HG03280 (cell line): ENCODE measurements at regions not wholly inside any gene's neighbourhood (a gene's known extent, or its start where the extent isn't known, plus 50 kb on each side); places are given as distances from the start of the nearest gene placed in this dataset.

Source experiments
- ATAC-seq: cut with Tn5 transposase; IDR thresholded peaks from one replicate; pipeline ENCODE4 v1.9.1; 2021; ENCODE audit warnings: mild to moderate bottlenecking, moderate library complexity; ENCODE audit not compliant: unreplicated experiment

DNA sequence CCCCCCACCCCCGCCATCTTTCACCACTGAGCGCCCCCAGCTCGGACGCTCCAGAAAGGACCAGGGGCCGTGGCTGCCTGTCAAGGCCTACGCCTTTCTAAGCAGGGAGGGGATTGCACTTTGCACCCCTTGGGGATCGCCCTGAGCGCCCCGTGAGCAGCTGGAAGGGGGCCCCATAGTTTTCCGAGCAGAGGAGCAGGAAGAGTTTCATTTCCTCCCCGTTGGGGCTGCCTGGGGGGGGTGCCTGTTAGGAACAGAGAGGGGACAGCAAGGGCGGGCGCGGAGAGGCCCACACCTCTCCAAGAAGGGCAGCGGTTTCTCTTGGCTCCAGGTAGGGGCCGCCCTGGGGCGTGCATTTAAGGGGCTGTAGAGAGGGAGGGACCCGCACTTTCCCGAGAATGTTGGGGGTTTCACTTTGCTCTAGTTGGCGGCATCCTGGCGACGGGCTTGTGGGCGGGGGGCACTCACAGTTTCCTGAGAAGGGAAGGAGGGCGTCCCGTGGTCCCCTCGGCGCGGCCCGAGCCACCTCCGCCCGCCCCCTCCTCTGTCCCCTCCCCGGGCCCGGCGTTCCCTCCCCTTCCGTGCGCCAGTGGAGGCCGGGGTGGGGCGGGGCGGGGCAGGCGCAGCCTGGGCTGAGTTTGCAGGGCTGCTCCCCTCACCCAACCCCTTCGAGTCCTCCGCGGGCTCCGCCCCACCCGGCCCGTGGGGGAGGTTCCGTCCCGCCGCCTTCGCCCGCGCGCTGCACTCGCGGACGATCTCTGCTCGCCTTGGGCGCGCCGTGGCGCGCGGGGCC, 82.3 kb upstream of the CD99 start:
- peak; percentile 95 for ATAC-seq

DNA sequence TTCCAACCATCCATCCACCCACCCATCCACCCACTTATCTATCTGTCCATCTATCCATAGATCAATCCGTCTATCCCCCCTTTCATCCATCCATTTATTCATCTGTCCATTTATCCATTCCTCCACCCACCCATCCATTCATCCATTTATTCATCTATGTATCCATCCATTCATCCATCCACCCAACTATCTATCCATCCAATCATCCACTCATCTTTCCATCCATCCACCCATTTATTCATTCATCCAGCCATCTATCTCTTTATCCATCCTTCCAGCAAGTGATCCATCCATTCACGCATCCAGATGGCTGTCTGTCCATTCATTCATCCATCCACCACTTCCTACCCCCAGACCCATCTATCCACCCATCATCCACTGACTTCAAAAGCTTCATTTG, 84.0 kb upstream of the CD99 start:
- no peak for ATAC-seq

DNA sequence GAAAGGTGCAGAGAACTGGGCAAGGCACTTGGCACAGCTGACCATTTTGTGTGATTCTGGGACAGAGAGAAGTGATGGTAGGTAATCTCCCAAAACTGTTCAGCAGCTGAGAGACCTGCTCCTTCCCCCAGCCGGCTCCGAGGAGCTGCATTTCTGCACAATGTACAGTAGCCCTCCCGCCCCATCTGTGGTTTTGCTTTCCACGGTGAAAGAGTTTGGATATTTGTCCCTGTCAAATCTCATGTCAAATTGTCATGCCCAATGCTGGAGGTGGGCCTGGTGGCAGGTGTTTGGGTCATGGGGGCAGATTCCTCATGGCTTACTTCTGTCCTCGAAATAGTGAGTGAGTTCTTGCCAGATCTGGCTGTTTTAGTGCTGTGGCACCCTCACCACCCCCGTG, 90.5 kb upstream of the CD99 start:
- ATAC-seq: no peak

GRCh38 chrX:2596555-2597255, 94.4 kb upstream of the CD99 start:
- no peak for ATAC-seq

- ATAC-seq: no peak
These were observed 95.0 kb upstream of the CD99 start for GRCh38 chrX:2596045-2596444.

- ATAC-seq: no peak
These were observed 94.5 kb upstream of the DHRSX start for GRCh38 chrX:2595258-2595657.

DNA sequence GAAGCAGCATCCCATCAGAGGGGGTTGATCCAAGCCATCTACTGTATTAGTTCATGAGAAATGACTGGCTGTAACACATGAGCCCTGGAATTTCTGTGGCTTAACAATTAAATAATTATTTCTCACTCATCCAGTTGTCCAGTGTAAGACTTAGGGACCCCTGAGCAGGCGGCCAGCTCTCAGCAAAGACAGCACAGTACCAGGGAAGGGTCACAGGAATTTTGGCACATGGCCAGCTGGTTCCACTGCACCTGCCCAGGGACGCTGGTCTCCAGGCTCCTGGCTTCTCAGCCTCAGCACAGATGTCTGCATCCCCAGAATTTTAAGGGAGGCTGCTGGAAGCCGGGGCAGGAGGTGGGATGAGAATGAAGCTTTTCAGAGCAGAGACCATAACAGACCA, 93.7 kb upstream of the DHRSX start:
- ATAC-seq: no peak

GRCh38 chrX:2592279-2592678, 91.5 kb upstream of the DHRSX start:
- ATAC-seq: no peak

- no peak for ATAC-seq
These were observed 88.6 kb upstream of the DHRSX start for GRCh38 chrX:2589186-2590020.

DNA sequence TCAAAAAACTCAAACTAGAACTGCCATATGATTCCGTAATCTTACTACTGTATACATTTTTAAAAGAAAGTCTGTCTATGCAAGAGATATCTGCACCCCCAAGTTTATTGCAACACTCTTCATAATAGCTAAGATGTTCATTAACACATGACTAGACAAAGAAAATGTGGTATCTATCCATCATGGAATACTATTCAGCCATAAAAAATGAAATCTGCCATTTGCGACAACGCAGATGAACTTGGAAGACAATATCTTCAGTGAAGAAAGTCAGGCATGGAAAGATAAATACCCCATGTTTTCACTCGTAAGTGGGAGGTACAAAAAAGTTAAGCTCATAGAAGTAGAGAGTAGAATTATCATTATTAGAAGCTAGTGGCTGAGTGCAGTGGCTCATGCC, 87.3 kb upstream of the DHRSX start:
- no peak for ATAC-seq

GRCh38 chrX:2587146-2587545, 86.4 kb upstream of the DHRSX start:
- ATAC-seq: no peak

GRCh38 chrX:2585158-2585470, 84.3 kb upstream of the DHRSX start:
- ATAC-seq: no peak

DNA sequence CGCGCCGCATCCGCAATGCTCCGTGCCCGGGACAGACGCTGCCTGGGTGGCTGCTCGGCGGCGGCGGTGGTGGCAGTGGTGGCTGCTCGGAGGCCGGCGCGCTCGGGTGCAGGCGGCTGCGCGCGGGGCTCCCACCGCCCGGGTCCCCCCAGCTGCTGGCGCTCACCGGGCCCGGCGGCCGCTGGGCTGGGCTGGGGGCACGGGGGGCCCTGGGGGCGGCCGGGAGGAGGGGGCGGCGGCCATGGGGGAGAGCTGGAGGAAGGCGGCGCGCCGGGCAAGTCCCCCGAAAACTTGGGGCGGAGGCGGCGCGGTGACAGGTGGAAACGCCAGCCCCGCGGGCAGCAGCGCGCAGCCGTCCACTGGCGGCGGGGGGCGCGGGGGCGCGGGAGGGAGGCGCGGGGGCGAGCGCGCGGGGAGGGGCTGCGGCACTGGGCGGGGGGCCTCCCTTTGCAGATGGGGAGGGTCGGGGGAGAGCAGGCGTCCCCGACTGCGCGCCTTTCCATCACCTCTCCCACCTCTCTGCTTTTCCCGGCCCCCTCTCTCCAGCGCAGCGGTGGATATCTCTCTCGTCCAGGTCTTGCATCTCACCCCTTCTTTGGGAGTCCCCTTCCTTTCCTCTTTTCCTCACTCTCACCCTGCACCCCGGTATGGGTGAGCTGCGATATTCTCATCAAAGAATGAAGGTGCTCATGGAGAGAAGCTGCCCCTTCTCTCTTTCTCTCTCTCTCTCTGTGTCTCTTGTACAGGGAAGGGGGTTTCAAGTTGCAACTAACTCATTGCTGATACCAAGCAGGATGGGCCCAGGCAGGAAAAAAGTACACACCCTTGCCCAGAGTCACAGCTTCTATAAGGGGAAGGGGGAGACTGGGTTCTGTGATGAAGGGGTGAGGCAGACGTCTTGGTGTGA, 83.7 kb upstream of the DHRSX start:
- ATAC-seq: no peak

- no peak for ATAC-seq
These were observed 82.7 kb upstream of the DHRSX start for GRCh38 chrX:2583194-2584162.

GRCh38 chrX:2582667-2583066, 81.9 kb upstream of the DHRSX start:
- no peak for ATAC-seq

DNA sequence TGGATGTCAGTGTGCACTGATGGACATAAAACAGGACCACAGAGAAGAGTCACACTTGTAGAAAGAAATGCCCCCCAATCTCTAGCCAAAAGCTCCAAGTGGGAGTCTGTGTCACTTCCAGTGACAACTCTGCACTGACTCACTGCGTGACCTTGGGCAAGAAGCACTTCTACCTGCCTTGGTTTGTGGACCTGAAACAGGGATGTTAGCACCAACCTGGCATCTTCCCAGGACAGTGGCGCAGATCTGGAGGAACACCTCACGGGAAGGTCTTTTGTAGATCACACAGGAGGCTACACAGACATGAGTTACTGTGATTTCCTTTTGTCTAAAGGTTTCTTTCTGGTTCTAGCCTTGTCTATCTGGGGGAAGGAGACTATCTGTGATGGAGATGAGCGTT, 80.5 kb upstream of the DHRSX start:
- ATAC-seq: no peak

GRCh38 chrX:2578864-2579263, 78.1 kb upstream of the DHRSX start:
- no peak for ATAC-seq

- ATAC-seq: no peak
These were observed 77.2 kb upstream of the DHRSX start for GRCh38 chrX:2577844-2578466.

DNA sequence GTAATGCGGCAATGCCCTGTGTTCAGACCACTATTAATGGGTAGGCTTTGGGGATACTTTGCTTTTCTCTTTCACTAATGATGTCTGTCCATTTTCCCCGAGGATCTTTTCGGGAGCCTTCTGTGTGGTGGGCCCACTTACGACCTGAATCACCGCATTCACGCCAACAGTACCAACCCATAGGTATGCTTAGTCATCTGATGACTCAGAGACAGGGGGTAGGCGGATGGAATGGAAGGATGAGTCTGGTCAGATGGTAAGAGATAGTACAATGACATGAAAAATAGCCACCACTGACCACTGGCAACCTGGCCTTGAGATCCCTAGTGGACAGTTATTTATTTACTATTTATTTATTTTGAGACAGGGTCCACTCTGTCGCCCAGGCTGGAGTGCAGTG, 76.0 kb upstream of the DHRSX start:
- ATAC-seq: no peak
